Neuron (in vitro differentiated cells): ENCODE measurements at regions not wholly inside any gene's neighbourhood (a gene's known extent, or its start where the extent isn't known, plus 50 kb on each side); places are given as distances from the start of the nearest gene placed in this dataset.
A peak's percentile ranks its signal among the peaks of the same experiment; 100 is the strongest.

Source experiments
- H2AFZ ChIP-seq: one replicate; pipeline ENCODE4 v1.6.1; 2013; ENCODE audit warnings: low read depth, mild to moderate bottlenecking, inconsistent platforms, low read length, moderate library complexity
- H3K27me3 ChIP-seq: one replicate; pipeline ENCODE4 v1.6.1; 2013; ENCODE audit warnings: low read length; ENCODE audit not compliant: insufficient read depth
- H3K36me3 ChIP-seq: one replicate; pipeline ENCODE4 v1.6.1; 2013; ENCODE audit warnings: low read length; ENCODE audit not compliant: insufficient read depth
- H3K4me1 ChIP-seq: one replicate; pipeline ENCODE4 v1.6.1; 2013; ENCODE audit warnings: low read length; ENCODE audit not compliant: insufficient read depth
- H3K4me3 ChIP-seq: 2 replicates; pipeline ENCODE4 v1.5.1; 2013; ENCODE audit warnings: mild to moderate bottlenecking, low read length, moderate library complexity
- H3K9me3 ChIP-seq: one replicate; pipeline ENCODE4 v1.6.1; 2013; ENCODE audit warnings: low read length

DNA sequence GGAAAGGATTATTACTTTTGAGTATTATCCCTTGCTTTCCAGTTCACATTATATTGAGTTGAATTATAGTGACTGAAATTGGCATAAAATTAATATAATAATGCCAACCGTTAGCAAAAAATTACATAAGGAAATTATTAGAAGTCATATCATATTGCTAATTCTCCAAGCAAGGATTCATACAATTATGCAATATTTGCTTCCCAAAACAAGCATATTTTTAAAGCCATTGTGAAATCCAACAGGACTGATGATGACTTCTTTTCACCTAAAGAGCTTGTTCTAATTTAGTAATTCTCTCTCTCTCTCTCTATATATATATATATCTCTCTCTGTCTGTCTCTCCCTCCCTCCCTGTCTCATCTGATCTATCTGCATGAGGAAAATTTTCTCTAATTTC, 283.5 kb downstream of the DSEL start:
- H3K4me3 ChIP-seq: no peak overlapping the region

DNA sequence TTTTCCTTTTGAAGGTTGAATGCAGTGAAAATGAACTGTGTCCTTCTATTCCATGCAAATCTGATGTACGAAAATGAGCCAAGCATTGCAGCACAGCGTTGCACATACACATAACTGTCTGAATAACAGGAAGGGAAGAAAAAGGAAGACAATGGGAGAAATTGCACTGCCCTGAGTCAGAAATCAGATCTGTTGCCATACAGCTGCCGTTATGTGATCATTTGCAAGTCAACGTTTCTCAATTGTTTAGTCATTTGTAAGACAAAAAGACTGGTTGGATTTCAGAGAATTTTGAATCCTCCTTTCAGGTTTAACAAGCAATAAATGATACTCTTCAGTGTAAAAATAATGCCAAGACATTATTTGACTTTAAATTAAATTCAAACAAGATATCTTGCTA, 284.1 kb downstream of the DSEL start:
- Histone ChIP-seq H3K4me3 (no peak overlapping the region), H3K36me3 (no peaks in the 10 kb centered on the region), H2AFZ (peak overlapping the region; percentile 54)

More for the DNA sequence above, 283.5 kb downstream of the DSEL start:
- Histone ChIP-seq H3K4me1 (no peaks in the 10 kb centered on the region), H2AFZ (no peak overlapping the region), H3K36me3 (no peaks in the 10 kb centered on the region), H3K27me3 (no peaks in the 10 kb centered on the region), H3K9me3 (no peaks in the 10 kb centered on the region)

DNA sequence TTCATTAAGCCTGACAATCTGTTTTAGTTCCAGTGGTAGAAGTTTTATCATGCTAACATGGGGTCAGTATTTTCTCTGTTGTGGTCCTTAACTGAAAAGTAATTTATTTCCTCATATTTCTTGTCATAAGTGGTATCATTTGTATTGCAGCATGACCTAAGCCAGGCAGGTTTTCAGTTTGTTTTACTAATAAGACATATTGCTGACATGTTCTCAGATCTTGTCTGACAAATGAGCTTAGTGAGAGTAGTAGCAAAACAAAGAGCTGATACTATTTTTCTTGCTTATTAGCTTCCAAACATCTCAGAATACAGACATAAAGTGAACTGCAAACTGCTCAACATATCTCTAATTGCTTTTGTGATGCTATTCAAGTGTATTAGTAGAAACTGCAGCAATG, 293.6 kb downstream of the DSEL start:
- Histone ChIP-seq H3K4me3 (no peak overlapping the region), H3K27me3 (no peaks in the 10 kb centered on the region), H3K9me3 (no peaks in the 10 kb centered on the region), H3K36me3 (no peaks in the 10 kb centered on the region), H3K4me1 (no peaks in the 10 kb centered on the region), H2AFZ (no peak overlapping the region)

More for the DNA sequence above, 284.1 kb downstream of the DSEL start:
- no peaks in the 10 kb centered on the region for H3K27me3 ChIP-seq
- H3K4me1 ChIP-seq: no peaks in the 10 kb centered on the region
- no peaks in the 10 kb centered on the region for H3K9me3 ChIP-seq

DNA sequence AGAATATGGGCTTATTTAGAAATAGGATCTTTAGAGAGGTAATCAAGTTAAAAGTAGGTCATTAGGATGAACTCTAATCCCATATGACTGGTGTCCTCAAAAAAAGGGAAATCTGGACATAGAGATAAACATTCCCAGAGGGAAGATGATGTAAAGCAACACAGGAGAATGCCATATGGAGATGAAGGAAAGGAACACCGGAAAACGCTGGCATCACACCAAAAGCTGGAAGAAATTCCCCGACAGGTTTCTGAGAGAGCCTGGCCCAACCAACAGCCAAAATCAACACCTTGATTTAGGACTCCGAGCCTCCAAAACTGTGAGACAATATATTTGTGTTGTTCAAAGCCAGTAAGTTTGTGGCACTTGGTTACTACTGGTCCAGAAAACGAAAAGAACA, 296.7 kb downstream of the DSEL start:
- Histone ChIP-seq H3K4me1 (peaks cover 6% of the 10 kb centered on the region), H3K9me3 (no peaks in the 10 kb centered on the region), H3K4me3 (no peak overlapping the region), H3K27me3 (no peaks in the 10 kb centered on the region), H3K36me3 (no peaks in the 10 kb centered on the region), H2AFZ (no peak overlapping the region)

DNA sequence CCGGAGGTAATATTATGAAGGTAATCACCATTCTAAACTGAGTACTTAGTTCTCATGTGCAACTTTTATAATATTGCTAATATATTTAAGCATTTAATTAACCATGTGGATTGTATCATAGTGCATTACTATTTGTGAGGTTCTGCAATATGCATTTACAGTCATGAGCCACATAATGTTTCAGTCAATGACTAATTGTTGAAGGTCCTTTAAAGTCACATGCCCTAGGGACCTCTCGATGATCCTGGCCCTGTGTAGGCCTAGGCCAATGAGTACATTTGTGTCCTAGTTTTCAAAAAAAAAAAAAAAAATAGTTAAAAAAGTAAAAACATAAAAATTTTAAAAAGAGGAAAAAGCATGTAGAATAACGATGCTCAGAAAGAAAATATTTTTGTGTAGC, 298.0 kb downstream of the DSEL start:
- Histone ChIP-seq H3K4me3 (no peak overlapping the region), H3K27me3 (no peaks in the 10 kb centered on the region), H2AFZ (no peak overlapping the region)

DNA sequence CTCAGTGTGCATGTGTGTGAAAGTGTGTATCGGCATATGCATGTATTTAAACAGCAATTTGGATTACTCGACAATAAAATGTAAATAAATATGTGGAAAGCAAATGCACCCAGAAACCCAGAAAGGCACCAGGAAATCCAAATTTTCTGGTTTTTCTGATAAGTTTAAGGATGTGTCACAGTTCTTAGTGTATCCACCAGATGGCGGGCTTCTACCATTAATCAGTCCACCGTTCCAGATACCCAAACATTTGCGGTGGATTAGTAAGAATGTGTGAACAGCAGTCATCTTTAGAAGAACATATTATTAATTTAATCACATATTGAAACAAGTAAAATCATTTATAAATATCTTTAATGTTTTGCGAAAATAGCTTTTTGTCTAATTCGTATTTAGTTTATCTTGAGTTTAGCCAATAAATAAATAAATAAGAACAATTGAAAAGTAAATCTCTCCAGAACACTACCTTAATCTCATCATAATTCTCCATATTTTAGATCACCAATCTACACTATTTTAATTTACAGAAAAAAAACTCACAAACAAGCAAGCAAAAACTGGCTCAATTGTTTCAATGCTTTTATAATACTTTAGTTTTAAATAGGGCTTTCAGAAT, 298.9 kb downstream of the DSEL start:
- Histone ChIP-seq H3K4me3 (no peak overlapping the region), H3K4me1 (peaks cover 6% of the 10 kb centered on the region), H3K36me3 (no peaks in the 10 kb centered on the region), H3K27me3 (no peaks in the 10 kb centered on the region), H3K9me3 (no peaks in the 10 kb centered on the region), H2AFZ (no peak overlapping the region)

More for the DNA sequence above, 298.0 kb downstream of the DSEL start:
- Histone ChIP-seq H3K36me3 (no peaks in the 10 kb centered on the region), H3K4me1 (peaks cover 6% of the 10 kb centered on the region), H3K9me3 (no peaks in the 10 kb centered on the region)

DNA sequence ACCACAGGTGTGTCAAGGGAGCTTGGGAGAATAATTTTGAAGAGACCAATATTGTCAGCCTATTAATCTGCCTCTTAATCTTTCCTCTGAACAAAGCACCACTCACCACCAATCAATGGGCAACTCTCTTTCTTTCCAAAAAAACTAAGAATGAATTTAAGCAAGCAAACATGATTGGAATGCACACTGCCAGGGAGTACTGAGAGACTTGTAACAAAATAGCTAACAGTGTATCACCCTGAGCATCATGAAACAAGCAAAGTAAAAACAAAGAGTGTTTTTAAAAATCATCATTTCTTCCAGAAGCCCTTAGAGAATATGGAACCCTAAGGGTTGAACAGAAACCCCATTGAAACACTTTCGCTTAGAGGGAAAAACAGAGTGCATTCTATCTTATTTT, 299.7 kb downstream of the DSEL start:
- Histone ChIP-seq H3K9me3 (no peaks in the 10 kb centered on the region), H2AFZ (no peak overlapping the region), H3K36me3 (no peaks in the 10 kb centered on the region), H3K4me3 (no peak overlapping the region), H3K4me1 (peaks cover 6% of the 10 kb centered on the region), H3K27me3 (no peaks in the 10 kb centered on the region)

DNA sequence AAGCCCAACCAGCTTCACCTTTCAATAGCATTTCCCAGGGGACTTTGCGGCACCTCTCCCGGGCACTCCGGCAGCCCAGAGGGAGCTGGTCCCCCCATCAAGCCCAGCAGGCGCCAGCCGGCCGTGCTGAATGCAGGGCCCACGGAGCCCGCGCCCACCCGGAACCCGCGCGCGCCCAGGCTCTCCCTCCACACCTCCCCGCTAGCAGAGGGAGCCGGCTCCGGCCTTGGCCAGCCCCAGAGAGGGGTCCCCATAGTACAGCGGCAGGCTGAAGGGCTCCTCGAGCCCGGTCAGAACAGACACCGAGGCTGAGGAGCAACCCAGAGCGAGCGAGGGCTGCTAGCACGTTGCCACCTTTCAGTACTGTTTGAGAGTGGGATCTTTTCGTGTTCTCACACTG, 300.8 kb downstream of the DSEL start:
- Histone ChIP-seq H3K4me1 (peaks cover 6% of the 10 kb centered on the region), H3K36me3 (no peaks in the 10 kb centered on the region), H2AFZ (no peak overlapping the region), H3K9me3 (no peaks in the 10 kb centered on the region), H3K4me3 (no peak overlapping the region), H3K27me3 (no peaks in the 10 kb centered on the region)

DNA sequence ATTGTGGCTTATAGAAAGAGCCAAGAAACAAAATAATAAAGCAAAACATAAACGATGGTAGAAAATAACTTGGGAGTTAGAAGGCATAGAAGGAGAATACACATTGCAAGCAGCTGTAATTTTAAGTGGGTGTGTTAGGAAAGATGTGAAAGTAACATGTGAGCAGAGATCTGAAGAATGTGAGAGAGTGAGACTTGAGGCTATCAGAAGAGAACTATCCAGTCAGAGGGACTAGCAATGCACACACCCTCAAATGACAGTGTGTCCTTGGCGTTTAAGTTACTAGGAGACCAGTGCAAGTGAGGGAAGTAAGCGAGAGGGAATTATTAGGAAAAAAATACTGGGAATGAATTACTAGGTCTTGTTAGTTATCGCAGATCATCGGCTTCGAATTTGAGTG, 304.9 kb downstream of the DSEL start:
- H3K36me3 ChIP-seq: no peaks in the 10 kb centered on the region
- no peaks in the 10 kb centered on the region for H3K27me3 ChIP-seq
- H3K4me1 ChIP-seq: peaks cover under 1% of the 10 kb centered on the region
- H3K9me3 ChIP-seq: no peaks in the 10 kb centered on the region
- no peak overlapping the region for H3K4me3 ChIP-seq
- H2AFZ ChIP-seq: no peak overlapping the region

DNA sequence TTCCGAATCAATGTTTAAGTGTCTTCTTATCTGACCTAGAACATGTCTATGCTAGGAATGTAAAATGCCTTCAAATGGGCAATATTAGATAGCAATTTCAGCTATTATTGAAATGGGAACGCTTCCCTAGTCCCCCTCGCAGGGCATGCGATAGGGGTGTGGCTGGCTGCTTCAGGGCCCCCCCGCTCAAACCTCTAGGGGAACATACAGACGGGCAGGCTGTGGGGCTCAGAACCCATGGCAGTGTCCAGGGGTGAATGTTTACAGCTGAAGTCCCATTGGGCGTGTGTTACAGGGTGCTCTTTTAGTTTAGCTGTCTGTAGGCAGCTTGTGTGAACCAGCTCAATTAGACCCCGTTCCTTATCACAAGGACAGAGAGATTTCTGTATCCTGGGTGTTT, 315.9 kb downstream of the DSEL start:
- H3K27me3 ChIP-seq: no peaks in the 10 kb centered on the region
- H3K9me3 ChIP-seq: no peaks in the 10 kb centered on the region
- no peak overlapping the region for H2AFZ ChIP-seq
- no peak overlapping the region for H3K4me3 ChIP-seq
- no peaks in the 10 kb centered on the region for H3K4me1 ChIP-seq
- no peaks in the 10 kb centered on the region for H3K36me3 ChIP-seq

DNA sequence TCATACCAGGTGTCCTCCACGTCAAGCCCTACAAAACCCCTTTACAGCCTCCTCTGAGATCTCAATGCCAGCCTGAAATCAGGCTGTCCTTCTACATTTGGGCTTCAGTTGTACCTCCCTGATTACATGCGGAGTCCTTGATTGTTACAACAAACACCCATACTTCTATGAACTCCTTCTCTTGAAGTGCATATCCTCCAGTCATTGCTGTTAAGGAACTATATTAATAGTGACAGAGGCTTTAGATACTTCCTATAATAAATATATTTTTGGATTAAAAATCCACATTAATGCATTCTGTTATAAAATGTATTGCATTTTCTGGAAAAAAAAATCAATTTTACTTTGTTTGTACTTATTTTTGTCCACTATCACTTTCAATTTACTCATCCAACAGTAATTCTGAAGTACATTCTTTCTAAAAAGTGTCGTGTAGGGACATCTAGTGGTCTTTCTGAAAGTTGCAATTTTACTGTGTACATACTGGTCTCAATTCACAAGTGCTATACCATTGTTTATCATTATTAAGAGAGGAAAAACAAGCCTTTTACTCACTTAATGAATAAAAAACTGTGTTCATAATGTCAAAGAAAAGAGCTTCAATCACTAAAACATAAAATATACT, 316.4 kb downstream of the DSEL start:
- Histone ChIP-seq H3K4me1 (no peaks in the 10 kb centered on the region), H3K36me3 (no peaks in the 10 kb centered on the region), H3K9me3 (no peaks in the 10 kb centered on the region), H3K27me3 (no peaks in the 10 kb centered on the region), H2AFZ (no peak overlapping the region), H3K4me3 (no peak overlapping the region)

DNA sequence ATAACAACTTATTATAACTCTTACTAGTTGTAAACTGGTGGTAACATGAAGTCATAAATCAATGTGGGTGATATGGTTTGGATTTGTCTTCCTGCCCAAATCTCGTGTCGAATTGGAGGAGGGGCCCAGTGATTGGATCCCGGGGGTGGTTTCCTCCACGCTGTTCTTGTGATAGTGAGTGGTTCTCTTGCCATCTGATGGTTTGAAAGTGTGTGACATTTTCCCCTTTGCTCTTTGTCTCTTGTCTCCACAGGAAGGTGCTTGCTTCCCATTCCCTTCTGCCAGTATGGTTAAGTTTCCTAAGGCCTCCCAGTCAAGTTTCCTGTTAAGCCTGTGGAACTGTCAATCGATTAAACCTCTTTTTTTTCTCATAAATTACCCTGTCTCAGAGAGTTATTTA, 321.6 kb downstream of the DSEL start:
- Histone ChIP-seq H3K9me3 (no peaks in the 10 kb centered on the region), H3K27me3 (no peaks in the 10 kb centered on the region), H3K36me3 (no peaks in the 10 kb centered on the region), H3K4me1 (no peaks in the 10 kb centered on the region), H2AFZ (no peak overlapping the region), H3K4me3 (no peak overlapping the region)

DNA sequence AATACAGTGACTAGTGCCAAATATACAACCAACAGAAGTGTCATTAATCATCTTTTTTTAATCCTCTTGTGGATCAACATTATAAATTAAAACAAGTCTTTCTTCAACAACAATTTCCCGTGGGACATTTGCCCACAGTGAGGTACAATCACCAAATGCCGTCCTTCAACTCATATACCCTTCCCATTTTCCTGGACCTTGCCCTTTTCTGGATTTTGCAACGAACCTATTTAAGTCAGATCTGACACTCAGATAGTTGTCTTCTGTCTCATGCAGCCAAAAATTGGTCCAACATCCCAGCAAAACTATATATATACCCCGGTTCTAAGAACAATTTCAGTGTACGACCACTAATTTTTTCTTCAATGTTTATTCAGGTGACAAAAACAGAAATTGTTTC, 324.0 kb downstream of the DSEL start:
- no peak overlapping the region for H3K4me3 ChIP-seq
- H3K27me3 ChIP-seq: no peaks in the 10 kb centered on the region
- H2AFZ ChIP-seq: no peak overlapping the region
- H3K9me3 ChIP-seq: no peaks in the 10 kb centered on the region
- H3K4me1 ChIP-seq: no peaks in the 10 kb centered on the region
- no peaks in the 10 kb centered on the region for H3K36me3 ChIP-seq

DNA sequence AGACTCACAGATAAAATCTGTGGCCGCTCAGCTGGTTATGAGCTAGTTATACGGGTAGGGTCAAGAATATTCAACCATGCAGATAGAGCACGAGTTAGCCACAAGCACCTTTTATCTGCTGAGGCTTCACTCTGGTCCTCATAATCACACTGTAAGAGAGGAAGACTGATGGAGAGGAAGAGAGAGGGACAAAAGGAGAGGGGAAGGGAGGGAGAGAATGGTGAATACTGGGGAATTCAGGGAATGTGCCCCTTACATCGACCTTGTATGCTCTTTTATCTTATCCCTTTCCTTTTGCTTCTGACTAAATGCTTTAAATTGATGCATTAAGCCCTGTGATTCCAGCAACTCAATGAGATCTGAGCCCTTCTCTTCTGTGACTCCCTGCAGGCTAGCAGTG, 333.1 kb downstream of the DSEL start:
- H3K4me1 ChIP-seq: peaks cover 25% of the 10 kb centered on the region
- peak overlapping the region; percentile 48 for H2AFZ ChIP-seq
- no peaks in the 10 kb centered on the region for H3K9me3 ChIP-seq
- H3K4me3 ChIP-seq: no peak overlapping the region
- H3K36me3 ChIP-seq: no peaks in the 10 kb centered on the region
- H3K27me3 ChIP-seq: no peaks in the 10 kb centered on the region
